AG09309 (cell line): ENCODE measurements at regions not wholly inside any gene's neighbourhood (a gene's known extent, or its start where the extent isn't known, plus 50 kb on each side); places are given as distances from the start of the nearest gene placed in this dataset.

Experiments used
- DNase-seq: peaks from one replicate; pipeline ENCODE4 v3.0.0-alpha.2; 2010; ENCODE audit warnings: low read depth
- H3K4me3 ChIP-seq: 2 replicates; pipeline ENCODE4 v1.5.1; 2011; ENCODE audit warnings: mild to moderate bottlenecking, low read depth, low read length, moderate library complexity; ENCODE audit not compliant: control insufficient read depth
- TF ChIP-seq, protein P1 (sequence below): IDR thresholded peaks from 2 replicates; pipeline ENCODE4 v1.5.1; 2011; ENCODE audit warnings: mild to moderate bottlenecking, low read depth, low read length, inconsistent platforms; ENCODE audit not compliant: insufficient read depth, control insufficient read depth; ENCODE audit errors: missing control alignments

DNA sequence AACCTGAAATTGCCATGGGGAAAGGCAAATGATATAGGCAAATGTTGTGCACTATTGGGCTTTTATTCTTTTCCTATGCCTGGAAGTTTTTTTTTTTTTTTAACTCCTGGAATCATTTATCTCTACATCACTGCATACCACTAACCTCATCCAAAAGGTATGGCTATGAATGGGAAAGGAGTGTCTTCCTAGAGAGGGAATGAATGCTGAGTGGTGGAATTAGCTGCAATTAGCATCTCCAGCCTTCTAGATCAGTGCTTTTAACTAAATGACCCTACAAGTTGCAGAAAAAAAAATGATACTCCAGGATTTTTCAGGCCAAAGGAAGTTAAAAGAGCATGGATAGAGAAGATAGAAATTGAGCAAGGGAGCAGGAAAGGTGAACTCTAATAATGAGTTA is 429.8 kb upstream of the PDZRN3 start:
- TF ChIP-seq, protein P1, sequence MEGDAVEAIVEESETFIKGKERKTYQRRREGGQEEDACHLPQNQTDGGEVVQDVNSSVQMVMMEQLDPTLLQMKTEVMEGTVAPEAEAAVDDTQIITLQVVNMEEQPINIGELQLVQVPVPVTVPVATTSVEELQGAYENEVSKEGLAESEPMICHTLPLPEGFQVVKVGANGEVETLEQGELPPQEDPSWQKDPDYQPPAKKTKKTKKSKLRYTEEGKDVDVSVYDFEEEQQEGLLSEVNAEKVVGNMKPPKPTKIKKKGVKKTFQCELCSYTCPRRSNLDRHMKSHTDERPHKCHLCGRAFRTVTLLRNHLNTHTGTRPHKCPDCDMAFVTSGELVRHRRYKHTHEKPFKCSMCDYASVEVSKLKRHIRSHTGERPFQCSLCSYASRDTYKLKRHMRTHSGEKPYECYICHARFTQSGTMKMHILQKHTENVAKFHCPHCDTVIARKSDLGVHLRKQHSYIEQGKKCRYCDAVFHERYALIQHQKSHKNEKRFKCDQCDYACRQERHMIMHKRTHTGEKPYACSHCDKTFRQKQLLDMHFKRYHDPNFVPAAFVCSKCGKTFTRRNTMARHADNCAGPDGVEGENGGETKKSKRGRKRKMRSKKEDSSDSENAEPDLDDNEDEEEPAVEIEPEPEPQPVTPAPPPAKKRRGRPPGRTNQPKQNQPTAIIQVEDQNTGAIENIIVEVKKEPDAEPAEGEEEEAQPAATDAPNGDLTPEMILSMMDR, result no peak
- no peak for DNase-seq

DNA sequence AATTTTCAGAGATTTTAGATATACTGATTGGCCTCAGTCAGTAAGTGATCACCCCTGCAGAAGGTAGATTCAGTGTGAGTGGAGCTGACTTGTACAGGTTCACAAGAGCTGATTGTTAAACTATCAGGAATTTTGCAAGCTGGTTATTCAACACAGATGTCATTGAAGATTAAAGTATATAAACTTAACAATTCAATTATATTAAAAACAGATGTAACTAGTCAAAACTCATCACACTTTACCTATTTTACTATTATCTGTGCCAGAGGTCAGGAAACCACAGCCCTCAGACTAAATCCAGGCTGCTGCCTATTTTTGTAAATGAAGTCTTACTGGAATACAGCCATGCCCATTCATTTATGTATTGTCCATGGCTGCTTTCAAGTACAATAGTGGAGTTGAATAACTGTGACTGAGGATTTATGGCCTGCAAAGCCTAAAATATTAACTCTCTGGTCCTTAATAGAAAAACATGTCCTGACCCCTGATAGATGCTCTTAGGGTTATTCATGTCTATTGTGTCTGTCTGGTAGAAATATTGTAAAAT is 429.3 kb upstream of the PDZRN3 start:
- TF ChIP-seq, protein P1, result no peak
- H3K4me3 ChIP-seq, result no peak overlapping the region
- DNase-seq, result no peak

More for the DNA sequence above, 429.8 kb upstream of the PDZRN3 start:
- no peak overlapping the region for H3K4me3 ChIP-seq

DNA sequence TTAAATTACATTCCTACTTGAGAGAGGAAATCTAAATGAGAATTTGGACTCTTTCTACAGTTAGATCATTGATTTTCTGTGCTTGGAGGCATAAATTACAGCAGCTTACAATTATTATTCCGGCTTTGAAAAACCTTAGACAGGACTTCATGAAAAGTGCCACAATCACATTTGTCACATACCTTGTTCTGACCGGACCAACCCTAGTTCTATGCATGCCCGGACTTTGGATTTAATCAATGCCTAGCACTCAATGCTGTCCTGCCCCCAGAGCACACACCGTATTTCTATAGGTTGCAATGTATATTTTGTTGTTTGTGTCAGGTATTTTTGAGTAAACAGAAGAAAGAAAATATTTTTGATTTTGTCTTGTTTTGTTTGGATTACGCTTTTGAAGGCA is 424.7 kb upstream of the PDZRN3 start:
- TF ChIP-seq, protein P1, result no peak
- no peak for DNase-seq

DNA sequence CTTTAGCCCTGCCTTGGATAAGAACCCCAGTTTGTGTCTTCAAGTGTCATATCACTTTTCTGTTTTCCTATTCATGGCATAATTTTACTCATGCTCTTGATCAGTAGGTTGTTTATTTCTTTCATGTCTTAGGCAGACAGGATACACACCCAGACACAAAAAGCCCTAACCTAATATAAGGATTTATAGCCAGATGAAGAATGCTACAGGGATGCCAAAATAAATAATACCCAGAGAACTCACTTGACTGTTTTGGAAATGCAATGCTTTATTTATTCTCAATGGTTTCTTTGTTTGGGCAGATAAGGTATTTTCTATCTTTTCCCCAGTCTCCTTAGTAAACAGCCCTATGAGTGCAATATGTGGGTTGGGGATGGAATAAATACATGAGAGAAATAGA is 424.0 kb upstream of the PDZRN3 start:
- no peak for DNase-seq
- TF ChIP-seq, protein P1, result no peak
- no peak overlapping the region for H3K4me3 ChIP-seq

More for the DNA sequence above, 424.7 kb upstream of the PDZRN3 start:
- no peak overlapping the region for H3K4me3 ChIP-seq

DNA sequence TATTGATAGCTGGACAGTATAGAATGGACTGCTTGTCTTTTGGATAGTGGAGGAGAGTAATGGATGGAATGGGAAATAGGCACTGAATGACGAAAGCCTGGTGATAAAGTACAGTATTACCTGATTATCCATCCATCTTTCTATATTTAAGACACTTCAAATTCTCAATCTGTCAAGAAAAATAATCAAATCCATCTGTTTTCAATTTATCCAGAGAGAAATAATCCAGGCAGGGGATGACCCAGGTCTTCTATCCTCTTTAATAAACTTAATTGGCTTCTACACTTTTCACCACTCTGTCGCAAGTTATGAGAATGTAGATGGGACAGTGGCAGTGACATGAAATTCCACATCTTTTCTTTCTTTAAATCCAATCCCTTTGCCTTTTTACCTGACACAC is 420.3 kb upstream of the PDZRN3 start:
- no peak overlapping the region for H3K4me3 ChIP-seq
- DNase-seq, result no peak
- TF ChIP-seq, protein P1, result no peak

DNA sequence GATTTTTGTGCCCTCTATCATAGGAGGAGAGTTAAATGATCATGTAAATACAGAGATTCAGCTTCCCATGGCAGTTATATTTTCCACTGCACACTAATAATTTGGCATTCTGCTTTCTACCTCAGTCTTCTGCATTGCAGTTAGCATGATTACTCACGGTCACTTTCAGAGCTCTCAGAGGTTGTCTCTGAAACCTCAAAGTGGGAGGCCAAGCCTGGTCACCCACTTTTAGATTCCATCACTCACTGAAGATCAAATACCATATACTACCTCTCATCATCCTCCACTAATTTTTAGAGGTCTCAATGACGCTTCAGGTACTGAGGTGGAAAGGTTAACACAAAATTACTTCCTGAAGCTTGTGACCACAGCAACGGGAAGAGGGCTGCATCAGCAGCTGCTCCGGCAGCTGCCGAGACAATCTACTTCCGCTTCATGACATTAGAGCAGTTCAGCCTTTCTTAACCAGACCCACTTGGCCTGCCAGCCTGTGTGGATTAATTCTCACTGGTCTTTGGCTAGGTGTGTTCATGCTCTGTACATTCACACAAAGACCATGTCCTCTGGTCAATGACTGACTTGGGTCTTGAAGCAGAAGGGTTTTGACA is 416.4 kb upstream of the PDZRN3 start:
- TF ChIP-seq, protein P1, result no peak
- H3K4me3 ChIP-seq, result no peak overlapping the region
- no peak for DNase-seq
